SK-N-MC (cell line): ENCODE measurements at regions not wholly inside any gene's neighbourhood (a gene's known extent, or its start where the extent isn't known, plus 50 kb on each side); places are given as distances from the start of the nearest gene placed in this dataset.

Experiments
- EZH2 ChIP-seq: fragments of 200-600 bp; sonication (generic); IDR thresholded peaks from one replicate; pipeline ENCODE4 v1.6.1; 2017; ENCODE audit warnings: antibody characterized with exemption
- FOXP2 ChIP-seq: optimal IDR thresholded peaks from 2 replicates; pipeline ENCODE3; 2011; ENCODE audit warnings: mild to moderate bottlenecking, moderate library complexity; ENCODE audit not compliant: insufficient read depth; ENCODE audit errors: extremely low read length, control extremely low read depth
- POLR2AphosphoS5 ChIP-seq: IDR thresholded peaks from 2 replicates; pipeline ENCODE4 v1.6.1; 2012; ENCODE audit warnings: mild to moderate bottlenecking, low read depth, low read length, borderline replicate concordance

- TF ChIP-seq POLR2AphosphoS5: no peak
- no peak for TF ChIP-seq EZH2
- TF ChIP-seq FOXP2: no peak
Observed at GRCh38 chr15:62823561-62823960, 219.0 kb upstream of the TPM1 start.
